Endodermal cell (in vitro differentiated cells): ENCODE measurements at regions not wholly inside any gene's neighbourhood (a gene's known extent, or its start where the extent isn't known, plus 50 kb on each side); places are given as distances from the start of the nearest gene placed in this dataset.
"Not testable (repeated sequence)": the region's sequence is repeated elsewhere in the genome, so short reads cannot be mapped to it uniquely, and the experiment has no call there.

Experiments used
- DNase-seq: peaks from one replicate; pipeline ENCODE4 v3.0.0-alpha.2; 2017
- H3K27ac ChIP-seq: 2 replicates; pipeline ENCODE4 v1.5.1; 2013; ENCODE audit warnings: mild to moderate bottlenecking, low read depth, low read length, moderate library complexity
- H3K27me3 ChIP-seq: 2 replicates; pipeline ENCODE4 v1.6.1; 2013; ENCODE audit warnings: mild to moderate bottlenecking, low read length, moderate library complexity; ENCODE audit not compliant: insufficient read depth, control insufficient read depth, poor library complexity, severe bottlenecking
- H3K36me3 ChIP-seq: 2 replicates; pipeline ENCODE4 v1.7.0; 2013; ENCODE audit warnings: mild to moderate bottlenecking, low read length, moderate library complexity; ENCODE audit not compliant: control insufficient read depth, insufficient read depth
- H3K4me1 ChIP-seq: one replicate; pipeline ENCODE4 v1.7.0; 2013; ENCODE audit warnings: low read length; ENCODE audit not compliant: control insufficient read depth, insufficient read depth
- H3K4me3 ChIP-seq: 2 replicates; pipeline ENCODE4 v1.5.1; 2013; ENCODE audit warnings: mild to moderate bottlenecking, low read length, moderate library complexity
- H3K9ac ChIP-seq: 2 replicates; pipeline ENCODE4 v1.6.1; 2013; ENCODE audit warnings: mild to moderate bottlenecking, low read length, moderate library complexity; ENCODE audit not compliant: poor library complexity, severe bottlenecking; ENCODE audit errors: extremely low read depth
- H3K9me3 ChIP-seq: 2 replicates; pipeline ENCODE4 v1.6.1; 2013; ENCODE audit warnings: mild to moderate bottlenecking, low read length, moderate library complexity; ENCODE audit not compliant: control insufficient read depth
- H3K27ac Mint-ChIP-seq: 2 replicates; pipeline ENCODE4 v1.8.0; 2020; ENCODE audit warnings: mixed read lengths
- H3K27me3 Mint-ChIP-seq: 2 replicates; pipeline ENCODE4 v1.8.0; 2021; ENCODE audit warnings: mild to moderate bottlenecking, mixed read lengths; ENCODE audit not compliant: insufficient read depth
- H3K36me3 Mint-ChIP-seq: 2 replicates; pipeline ENCODE4 v1.8.0; 2020; ENCODE audit warnings: low read depth, mixed read lengths
- H3K4me1 Mint-ChIP-seq: 2 replicates; pipeline ENCODE4 v1.8.0; 2020; ENCODE audit warnings: mixed read lengths
- H3K4me3 Mint-ChIP-seq: 2 replicates; pipeline ENCODE4 v1.8.0; 2020; ENCODE audit warnings: mild to moderate bottlenecking, moderate library complexity, mixed read lengths
- H3K9me3 Mint-ChIP-seq: 2 replicates; pipeline ENCODE4 v1.8.0; 2020; ENCODE audit warnings: mild to moderate bottlenecking, mixed read lengths
- WGBS, 2 experiments: methylation state at CpG; one replicate each; pipeline versions ENCODE4 v1.1.5 to v1.1.7; 2013; ENCODE audit warnings: missing lambda C conversion rate in 2 of 2, mixed read lengths in 1 of 2; ENCODE audit not compliant: insufficient coverage in 1 of 2, insufficient read length in 1 of 2; 5-methylcytosine and 5-hydroxymethylcytosine counted together
- TF ChIP-seq, protein P1 (sequence below): fragments of 200-600 bp; sonication (generic); conservative IDR thresholded peaks from 2 replicates; pipeline ENCODE4 v1.5.0; 2021; ENCODE audit warnings: antibody characterized with exemption, mild to moderate bottlenecking

DNA sequence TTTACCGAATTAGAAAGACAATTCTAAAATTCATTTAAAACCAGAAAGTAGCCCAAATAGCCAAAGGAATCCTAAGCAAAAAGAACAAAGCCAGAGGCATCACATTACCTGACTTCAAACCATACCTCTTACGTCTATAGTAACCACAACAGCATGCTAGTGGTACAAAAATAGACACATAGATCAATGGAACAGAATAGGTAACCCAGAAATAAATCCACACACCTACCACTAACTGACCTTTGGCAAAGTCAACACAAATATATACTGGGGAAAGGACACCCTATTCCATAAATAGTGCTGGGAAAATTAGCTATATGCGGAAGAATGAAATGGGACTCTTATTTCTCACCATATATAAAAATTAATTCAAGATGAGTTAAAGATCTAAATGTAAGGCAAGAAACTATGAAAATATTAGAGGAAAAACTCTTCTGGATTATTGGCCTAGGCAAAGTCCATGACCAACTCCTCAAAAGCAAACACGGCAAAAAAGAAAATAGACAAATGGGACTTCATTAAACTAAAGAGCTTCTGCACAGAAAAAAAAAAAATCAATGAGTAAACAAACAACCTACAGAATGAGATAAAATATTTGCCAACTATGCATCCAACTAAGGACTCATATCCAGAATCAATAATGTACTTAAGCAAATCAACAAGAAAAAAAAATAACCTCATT is 568.9 kb downstream of the SOX5 start:
- TF ChIP-seq, protein P1, sequence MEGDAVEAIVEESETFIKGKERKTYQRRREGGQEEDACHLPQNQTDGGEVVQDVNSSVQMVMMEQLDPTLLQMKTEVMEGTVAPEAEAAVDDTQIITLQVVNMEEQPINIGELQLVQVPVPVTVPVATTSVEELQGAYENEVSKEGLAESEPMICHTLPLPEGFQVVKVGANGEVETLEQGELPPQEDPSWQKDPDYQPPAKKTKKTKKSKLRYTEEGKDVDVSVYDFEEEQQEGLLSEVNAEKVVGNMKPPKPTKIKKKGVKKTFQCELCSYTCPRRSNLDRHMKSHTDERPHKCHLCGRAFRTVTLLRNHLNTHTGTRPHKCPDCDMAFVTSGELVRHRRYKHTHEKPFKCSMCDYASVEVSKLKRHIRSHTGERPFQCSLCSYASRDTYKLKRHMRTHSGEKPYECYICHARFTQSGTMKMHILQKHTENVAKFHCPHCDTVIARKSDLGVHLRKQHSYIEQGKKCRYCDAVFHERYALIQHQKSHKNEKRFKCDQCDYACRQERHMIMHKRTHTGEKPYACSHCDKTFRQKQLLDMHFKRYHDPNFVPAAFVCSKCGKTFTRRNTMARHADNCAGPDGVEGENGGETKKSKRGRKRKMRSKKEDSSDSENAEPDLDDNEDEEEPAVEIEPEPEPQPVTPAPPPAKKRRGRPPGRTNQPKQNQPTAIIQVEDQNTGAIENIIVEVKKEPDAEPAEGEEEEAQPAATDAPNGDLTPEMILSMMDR: no peak
- no peaks in the 10 kb centered on the region for H3K4me1 Mint-ChIP-seq

DNA sequence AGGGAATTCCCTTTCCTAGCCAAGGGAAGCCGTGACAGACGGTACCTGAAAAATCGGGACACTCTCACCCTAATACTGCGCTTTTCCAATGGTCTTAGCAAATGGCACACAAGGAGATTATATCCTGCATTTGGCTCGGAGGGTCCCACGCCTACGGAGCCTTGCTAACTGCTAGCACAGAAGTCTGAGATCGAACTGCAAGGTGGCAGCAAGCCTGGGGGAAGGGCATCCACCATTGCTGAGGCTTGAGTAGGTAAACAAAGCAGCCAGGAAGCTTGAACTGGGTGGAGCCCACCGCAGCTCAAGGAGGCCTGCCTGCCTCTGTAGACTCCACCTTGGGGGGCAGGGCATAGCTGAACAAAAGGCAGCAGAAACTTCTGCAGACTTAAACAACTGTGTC is 560.6 kb downstream of the SOX5 start:
- WGBS, 2 experiments: 92 to 96% methylated on average over 7 to 9 of the region's 9 CpGs
- H3K9me3 Mint-ChIP-seq: peaks cover 43% of the 10 kb centered on the region
- H3K4me1 Mint-ChIP-seq, H3K27me3 ChIP-seq, H3K9ac ChIP-seq, H3K4me3 Mint-ChIP-seq, H3K27ac ChIP-seq, DNase-seq, H3K36me3 ChIP-seq, H3K4me3 ChIP-seq, H3K27ac Mint-ChIP-seq, H3K27me3 Mint-ChIP-seq, H3K4me1 ChIP-seq, H3K9me3 ChIP-seq: not testable (repeated sequence)
- H3K36me3 Mint-ChIP-seq: peaks cover 15% of the 10 kb centered on the region

More for the DNA sequence above, 568.9 kb downstream of the SOX5 start:
- no peaks in the 10 kb centered on the region for H3K27me3 ChIP-seq
- Mint-ChIP-seq H3K36me3 (peaks cover 7% of the 10 kb centered on the region), H3K27ac (no peak overlapping the region), H3K9me3 (peaks cover 45% of the 10 kb centered on the region), H3K27me3 (no peaks in the 10 kb centered on the region), H3K4me3 (no peak overlapping the region)
- H3K9me3 ChIP-seq: peaks cover 46% of the 10 kb centered on the region
- no peaks in the 10 kb centered on the region for H3K36me3 ChIP-seq
- no peaks in the 10 kb centered on the region for H3K4me1 ChIP-seq
- 92 to 100% methylated on average over 2 to 3 of the region's 4 CpGs for WGBS, 2 experiments
- H3K9ac ChIP-seq: no peak overlapping the region
- no peak overlapping the region for H3K27ac ChIP-seq
- no peak for DNase-seq
- H3K4me3 ChIP-seq: no peak overlapping the region

DNA sequence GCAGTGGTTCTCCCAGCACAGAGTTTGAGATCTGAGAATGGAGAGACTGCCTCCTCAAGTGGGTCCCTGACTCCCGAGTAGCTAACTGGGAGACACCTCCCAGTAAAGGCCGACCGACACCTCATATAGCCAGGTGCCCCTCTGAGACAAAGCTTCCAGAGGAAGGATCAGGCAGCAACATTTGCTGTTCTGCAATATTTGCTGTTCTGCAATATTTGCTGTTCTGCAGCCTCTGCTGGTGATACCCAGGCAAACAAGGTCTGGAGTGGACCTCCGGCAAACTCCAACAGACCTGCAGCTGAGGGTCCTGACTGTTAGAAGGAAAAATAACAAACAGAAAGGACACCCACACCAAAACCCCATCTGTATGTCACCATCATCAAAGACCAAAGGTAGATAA is 560.2 kb downstream of the SOX5 start:
- H3K4me1 ChIP-seq, DNase-seq, H3K4me1 Mint-ChIP-seq, H3K9me3 ChIP-seq, H3K36me3 ChIP-seq, H3K27me3 ChIP-seq, H3K4me3 ChIP-seq, H3K27me3 Mint-ChIP-seq, H3K4me3 Mint-ChIP-seq, H3K9ac ChIP-seq, H3K27ac ChIP-seq, H3K27ac Mint-ChIP-seq: not testable (repeated sequence)
- WGBS, 2 experiments: 80 to 97% methylated on average over 1 to 4 of the region's 4 CpGs
- Mint-ChIP-seq H3K36me3 (peaks cover 18% of the 10 kb centered on the region), H3K9me3 (peaks cover 47% of the 10 kb centered on the region)

DNA sequence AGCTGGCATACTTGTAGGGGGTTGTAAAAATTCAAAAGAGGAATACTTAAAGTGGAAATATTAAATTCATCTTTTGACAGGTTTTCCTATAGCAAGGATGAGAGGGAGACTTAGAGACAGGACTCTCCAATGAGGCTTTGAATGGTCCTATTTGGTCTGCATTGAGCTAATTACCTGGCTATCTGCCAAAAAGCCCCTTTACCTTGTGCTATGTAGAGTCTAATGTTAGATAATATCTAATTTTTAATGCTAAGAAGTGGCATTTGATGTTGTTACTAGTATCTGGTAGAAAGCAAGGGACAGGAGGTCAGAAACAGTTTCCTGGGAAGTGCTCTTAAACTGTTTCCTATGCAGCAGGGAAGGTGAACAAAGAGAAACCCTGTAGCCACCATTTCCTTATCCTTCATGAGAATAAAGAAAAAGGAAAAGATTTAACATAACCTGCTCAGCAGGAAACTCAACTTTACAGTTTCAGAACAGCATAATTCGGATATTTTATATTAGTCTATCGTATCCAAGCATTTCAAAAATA is 550.0 kb downstream of the SOX5 start:
- Histone ChIP-seq H3K9me3 (no peaks in the 10 kb centered on the region), H3K27ac (no peak overlapping the region), H3K27me3 (no peaks in the 10 kb centered on the region), H3K4me1 (no peaks in the 10 kb centered on the region), H3K9ac (no peak overlapping the region), H3K4me3 (no peak overlapping the region), H3K36me3 (no peaks in the 10 kb centered on the region)
- Mint-ChIP-seq H3K9me3 (peaks cover 3% of the 10 kb centered on the region), H3K27ac (no peak overlapping the region), H3K4me1 (peaks cover 2% of the 10 kb centered on the region), H3K36me3 (no peaks in the 10 kb centered on the region), H3K27me3 (no peaks in the 10 kb centered on the region), H3K4me3 (no peak overlapping the region)
- whole genome bisulfite sequencing, 2 experiments: 50% methylated on average over 2 of the region's 2 CpGs; no CpG with 5 or more reads in 1 of the 2 experiments
- TF ChIP-seq, protein P1: no peak
- no peak for DNase-seq
